HepG2 (cell line): ENCODE measurements at regions not wholly inside any gene's neighbourhood (a gene's known extent, or its start where the extent isn't known, plus 50 kb on each side); places are given as distances from the start of the nearest gene placed in this dataset.

Source experiments
- ARNT2 ChIP-seq: sonication (generic); formaldehyde crosslinking; IDR thresholded peaks from 2 replicates; pipeline ENCODE4 v1.8.0; 2022; ENCODE audit warnings: mild to moderate bottlenecking, low read depth, missing genetic modification reagents, moderate library complexity
- CAMTA2 ChIP-seq: sonication (generic); formaldehyde crosslinking; IDR thresholded peaks from 2 replicates; pipeline ENCODE4 v1.4.0; 2020; ENCODE audit warnings: mild to moderate bottlenecking, missing genetic modification reagents, borderline replicate concordance
- ELF4 ChIP-seq: sonication (generic); formaldehyde crosslinking; IDR thresholded peaks from 2 replicates; pipeline ENCODE4 v1.5.0; 2020; ENCODE audit warnings: missing genetic modification reagents, mild to moderate bottlenecking, moderate library complexity, borderline replicate concordance
- FOXK1 ChIP-seq: sonication (generic); formaldehyde crosslinking; IDR thresholded peaks from 2 replicates; pipeline ENCODE4 v1.4.0; 2020; ENCODE audit warnings: low read depth, missing genetic modification reagents, borderline replicate concordance
- HHEX ChIP-seq: IDR thresholded peaks from 2 replicates; pipeline ENCODE4 v1.6.1; 2016; ENCODE audit warnings: control low read depth
- KLF9 ChIP-seq: IDR thresholded peaks from 2 replicates; pipeline ENCODE4 v1.6.1; 2016; ENCODE audit warnings: low read depth
- MTF2 ChIP-seq: sonication (generic); formaldehyde crosslinking; IDR thresholded peaks from 2 replicates; pipeline ENCODE4 v1.5.0; 2020; ENCODE audit warnings: missing genetic modification reagents, borderline replicate concordance
- NCOA2 ChIP-seq: sonication (generic); formaldehyde crosslinking; IDR thresholded peaks from 2 replicates; pipeline ENCODE4 v1.8.0; 2022; ENCODE audit warnings: inconsistent platforms
- PCBP2 ChIP-seq: fragments of 200-400 bp; formaldehyde crosslinking; optimal IDR thresholded peaks from 2 replicates; pipeline ENCODE3; 2018; ENCODE audit warnings: low read length, low read depth; ENCODE audit not compliant: poor library complexity, severe bottlenecking
- RARG ChIP-seq: sonication (generic); formaldehyde crosslinking; IDR thresholded peaks from 2 replicates; pipeline ENCODE4 v1.4.0; 2020; ENCODE audit warnings: low read depth, mild to moderate bottlenecking, missing genetic modification reagents
- TEAD3 ChIP-seq: optimal IDR thresholded peaks from 2 replicates; pipeline ENCODE3; 2016; ENCODE audit warnings: borderline replicate concordance
- TEF ChIP-seq: sonication (generic); formaldehyde crosslinking; IDR thresholded peaks from 2 replicates; pipeline ENCODE4 v1.5.0; 2020; ENCODE audit warnings: missing genetic modification reagents
- TFDP1 ChIP-seq: IDR thresholded peaks from 2 replicates; pipeline ENCODE4 v1.6.1; 2016; ENCODE audit warnings: missing compliant biosample characterization, missing genetic modification reagents, borderline replicate concordance
- TFE3 ChIP-seq: IDR thresholded peaks from 2 replicates; pipeline ENCODE4 v1.6.1; 2016
- ZNF292 ChIP-seq: sonication (generic); formaldehyde crosslinking; IDR thresholded peaks from 2 replicates; pipeline ENCODE4 v1.8.1; 2022; ENCODE audit warnings: mild to moderate bottlenecking, low read depth, missing genetic modification reagents, borderline replicate concordance
- ZNF350 ChIP-seq: sonication (generic); formaldehyde crosslinking; IDR thresholded peaks from 2 replicates; pipeline ENCODE4 v1.4.0; 2020; ENCODE audit warnings: mild to moderate bottlenecking, low read depth, missing genetic modification reagents, borderline replicate concordance
- ZNF570 ChIP-seq: sonication (generic); formaldehyde crosslinking; IDR thresholded peaks from 2 replicates; pipeline ENCODE4 v1.4.0; 2020; ENCODE audit warnings: mild to moderate bottlenecking, missing genetic modification reagents, borderline replicate concordance
- ZNF644 ChIP-seq: IDR thresholded peaks from 2 replicates; pipeline ENCODE4 v1.6.1; 2016; ENCODE audit warnings: low read depth
- ZNF761 ChIP-seq: sonication (generic); formaldehyde crosslinking; conservative IDR thresholded peaks from 2 replicates; pipeline ENCODE4 v1.4.0; 2020; ENCODE audit warnings: mild to moderate bottlenecking, missing genetic modification reagents
- ZNF878 ChIP-seq: sonication (generic); formaldehyde crosslinking; IDR thresholded peaks from 2 replicates; pipeline ENCODE4 v1.8.1; 2023; ENCODE audit warnings: mild to moderate bottlenecking, missing genetic modification reagents, moderate library complexity
- ZSCAN30 ChIP-seq: sonication (generic); formaldehyde crosslinking; IDR thresholded peaks from 2 replicates; pipeline ENCODE4 v1.5.0; 2020; ENCODE audit warnings: mild to moderate bottlenecking, missing genetic modification reagents
- TF ChIP-seq, protein P1 (sequence below): sonication (generic); formaldehyde crosslinking; conservative IDR thresholded peaks from 2 replicates; pipeline ENCODE4 v1.4.0; 2020; ENCODE audit warnings: missing genetic modification reagents
- TF ChIP-seq, protein P2 (sequence below): IDR thresholded peaks from 2 replicates; pipeline ENCODE4 v1.6.1; 2012; ENCODE audit warnings: low read depth, low read length, improper control_type of control experiment

DNA sequence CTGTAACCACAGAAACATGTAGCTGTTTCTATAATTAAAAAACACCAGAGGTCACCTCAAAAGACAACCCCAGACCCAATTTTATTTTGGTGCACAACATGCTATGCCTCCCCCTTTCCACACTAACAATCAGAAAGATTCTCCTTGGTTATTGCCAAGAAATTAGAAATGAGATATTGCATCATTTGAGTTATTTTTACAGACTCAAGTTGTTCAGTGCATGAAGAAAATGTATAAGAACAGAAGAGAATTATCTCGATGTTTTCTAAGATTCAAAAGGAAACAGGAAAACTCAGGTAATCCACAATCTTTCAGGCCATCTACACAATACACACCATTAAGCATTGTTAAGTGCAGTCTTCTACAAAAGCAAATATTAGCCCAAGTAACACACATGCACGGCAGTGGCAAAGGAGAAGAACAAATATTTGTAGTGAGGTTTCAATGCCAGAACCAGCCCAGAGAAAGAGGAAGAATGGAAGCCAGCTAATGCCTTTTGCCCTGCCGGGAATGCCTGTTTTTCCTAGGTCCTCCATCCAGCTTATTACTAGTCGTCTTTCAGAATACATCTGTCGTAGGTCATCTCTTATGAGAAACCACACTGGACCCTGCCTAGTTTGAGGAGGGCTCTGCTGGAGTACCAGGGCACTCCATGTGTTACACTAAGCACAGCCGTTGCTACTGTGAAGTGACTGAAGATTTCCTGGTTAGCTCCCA, 67.6 kb upstream of the C1GALT1 start (continued):
- TF ChIP-seq PCBP2: no peak
- TF ChIP-seq ZNF350 (CRISPR knock-in tag): no peak
- 0 out of 2 replicates have a peak, but pooled peaks have one; percentile 25 for TF ChIP-seq ELF4
- peak; percentile 78; the same call in 1 of the 2 replicates for TF ChIP-seq FOXK1 (CRISPR knock-in tag)
- peak; percentile 68; the same call in 1 of the 2 replicates for TF ChIP-seq ZNF644 (CRISPR knock-in tag)
- no peak for TF ChIP-seq MTF2 (CRISPR knock-in tag)
- TF ChIP-seq ZSCAN30 (CRISPR knock-in tag): no peak
- peak; percentile 91 for TF ChIP-seq TEAD3 (CRISPR knock-in tag)
- TF ChIP-seq NCOA2 (CRISPR knock-in tag): peak; percentile 97
- peak; percentile 85 for TF ChIP-seq ZNF878 (CRISPR knock-in tag)
- TF ChIP-seq KLF9 (CRISPR knock-in tag): no peak
- peak; percentile 83; the same call in 1 of the 2 replicates for TF ChIP-seq TFE3 (CRISPR knock-in tag)
- TF ChIP-seq, protein P1, sequence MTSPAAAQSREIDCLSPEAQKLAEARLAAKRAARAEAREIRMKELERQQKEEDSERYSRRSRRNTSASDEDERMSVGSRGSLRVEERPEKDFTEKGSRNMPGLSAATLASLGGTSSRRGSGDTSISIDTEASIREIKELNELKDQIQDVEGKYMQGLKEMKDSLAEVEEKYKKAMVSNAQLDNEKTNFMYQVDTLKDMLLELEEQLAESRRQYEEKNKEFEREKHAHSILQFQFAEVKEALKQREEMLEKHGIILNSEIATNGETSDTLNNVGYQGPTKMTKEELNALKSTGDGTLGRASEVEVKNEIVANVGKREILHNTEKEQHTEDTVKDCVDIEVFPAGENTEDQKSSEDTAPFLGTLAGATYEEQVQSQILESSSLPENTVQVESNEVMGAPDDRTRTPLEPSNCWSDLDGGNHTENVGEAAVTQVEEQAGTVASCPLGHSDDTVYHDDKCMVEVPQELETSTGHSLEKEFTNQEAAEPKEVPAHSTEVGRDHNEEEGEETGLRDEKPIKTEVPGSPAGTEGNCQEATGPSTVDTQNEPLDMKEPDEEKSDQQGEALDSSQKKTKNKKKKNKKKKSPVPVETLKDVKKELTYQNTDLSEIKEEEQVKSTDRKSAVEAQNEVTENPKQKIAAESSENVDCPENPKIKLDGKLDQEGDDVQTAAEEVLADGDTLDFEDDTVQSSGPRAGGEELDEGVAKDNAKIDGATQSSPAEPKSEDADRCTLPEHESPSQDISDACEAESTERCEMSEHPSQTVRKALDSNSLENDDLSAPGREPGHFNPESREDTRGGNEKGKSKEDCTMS (CRISPR knock-in tag): no peak
- no peak for TF ChIP-seq RARG (CRISPR knock-in tag)
- TF ChIP-seq, protein P2, sequence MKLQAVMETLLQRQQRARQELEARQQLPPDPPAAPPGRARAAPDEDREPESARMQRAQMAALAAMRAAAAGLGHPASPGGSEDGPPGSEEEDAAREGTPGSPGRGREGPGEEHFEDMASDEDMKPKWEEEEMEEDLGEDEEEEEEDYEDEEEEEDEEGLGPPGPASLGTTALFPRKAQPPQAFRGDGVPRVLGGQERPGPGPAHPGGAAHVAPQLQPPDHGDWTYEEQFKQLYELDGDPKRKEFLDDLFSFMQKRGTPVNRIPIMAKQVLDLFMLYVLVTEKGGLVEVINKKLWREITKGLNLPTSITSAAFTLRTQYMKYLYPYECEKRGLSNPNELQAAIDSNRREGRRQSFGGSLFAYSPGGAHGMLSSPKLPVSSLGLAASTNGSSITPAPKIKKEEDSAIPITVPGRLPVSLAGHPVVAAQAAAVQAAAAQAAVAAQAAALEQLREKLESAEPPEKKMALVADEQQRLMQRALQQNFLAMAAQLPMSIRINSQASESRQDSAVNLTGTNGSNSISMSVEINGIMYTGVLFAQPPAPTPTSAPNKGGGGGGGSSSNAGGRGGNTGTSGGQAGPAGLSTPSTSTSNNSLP: 0 out of 2 replicates have a peak, but pooled peaks have one; percentile 42
- no peak for TF ChIP-seq ZNF761 (CRISPR knock-in tag)
- peak; percentile 43; the same call in 1 of the 2 replicates for TF ChIP-seq ARNT2 (CRISPR knock-in tag)
- peak; percentile 77 for TF ChIP-seq ZNF292
- TF ChIP-seq TEF: no peak
- peak; percentile 27; the same call in 1 of the 2 replicates for TF ChIP-seq TFDP1 (CRISPR knock-in tag)
- TF ChIP-seq HHEX (CRISPR knock-in tag): peak; percentile 98
- TF ChIP-seq CAMTA2 (CRISPR knock-in tag): no peak
- TF ChIP-seq ZNF570 (CRISPR knock-in tag): no peak
